Retinal pigment epithelial cell (primary cell): ENCODE measurements at regions not wholly inside any gene's neighbourhood (a gene's known extent, or its start where the extent isn't known, plus 50 kb on each side); places are given as distances from the start of the nearest gene placed in this dataset.

Experiments used
- DNase-seq: peaks from one replicate; pipeline ENCODE4 v3.0.0-alpha.2; 2010; ENCODE audit warnings: low read depth
- H3K4me3 ChIP-seq: 2 replicates; pipeline ENCODE4 v1.5.1; 2011; ENCODE audit warnings: mild to moderate bottlenecking, low read length, control low read depth, moderate library complexity
- TF ChIP-seq, protein P1 (sequence below): conservative IDR thresholded peaks from 2 replicates; pipeline ENCODE4 v1.5.1; 2011; ENCODE audit warnings: low read depth, low read length, control low read depth, inconsistent platforms

DNA sequence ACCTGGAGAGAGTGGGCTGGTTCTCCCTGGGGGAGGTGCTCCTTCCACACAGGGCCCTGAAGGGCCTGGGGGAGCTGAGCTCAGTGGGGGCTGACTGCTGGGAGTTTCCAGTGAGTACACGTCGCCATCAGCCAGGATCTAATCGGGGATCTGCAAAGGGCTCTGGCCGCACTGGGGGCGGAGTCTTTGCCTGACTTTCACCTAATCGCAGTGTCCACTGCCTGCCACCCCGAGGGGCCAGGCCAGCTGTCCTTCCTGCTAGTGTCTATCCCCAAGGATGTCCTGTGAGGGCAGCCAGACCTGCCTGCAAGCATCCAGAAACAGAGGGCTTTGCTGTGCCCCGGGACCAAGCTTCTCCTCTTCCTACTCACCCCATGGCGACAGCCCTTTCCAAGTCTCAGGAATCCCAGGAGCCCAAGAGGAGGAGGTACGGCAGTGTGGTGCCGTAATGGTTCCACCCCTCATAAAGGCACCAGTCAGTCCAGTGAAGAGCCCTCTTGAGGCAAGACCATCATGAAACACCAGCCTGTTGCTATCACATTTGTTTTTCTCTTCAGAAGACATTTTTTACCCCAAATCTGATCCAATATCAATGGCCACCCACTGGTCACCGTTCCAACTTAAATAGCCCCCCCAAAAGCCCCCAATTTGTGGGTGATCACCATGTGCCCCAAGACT is 243.1 kb upstream of the ECI2 start:
- no peak for DNase-seq
- TF ChIP-seq, protein P1, sequence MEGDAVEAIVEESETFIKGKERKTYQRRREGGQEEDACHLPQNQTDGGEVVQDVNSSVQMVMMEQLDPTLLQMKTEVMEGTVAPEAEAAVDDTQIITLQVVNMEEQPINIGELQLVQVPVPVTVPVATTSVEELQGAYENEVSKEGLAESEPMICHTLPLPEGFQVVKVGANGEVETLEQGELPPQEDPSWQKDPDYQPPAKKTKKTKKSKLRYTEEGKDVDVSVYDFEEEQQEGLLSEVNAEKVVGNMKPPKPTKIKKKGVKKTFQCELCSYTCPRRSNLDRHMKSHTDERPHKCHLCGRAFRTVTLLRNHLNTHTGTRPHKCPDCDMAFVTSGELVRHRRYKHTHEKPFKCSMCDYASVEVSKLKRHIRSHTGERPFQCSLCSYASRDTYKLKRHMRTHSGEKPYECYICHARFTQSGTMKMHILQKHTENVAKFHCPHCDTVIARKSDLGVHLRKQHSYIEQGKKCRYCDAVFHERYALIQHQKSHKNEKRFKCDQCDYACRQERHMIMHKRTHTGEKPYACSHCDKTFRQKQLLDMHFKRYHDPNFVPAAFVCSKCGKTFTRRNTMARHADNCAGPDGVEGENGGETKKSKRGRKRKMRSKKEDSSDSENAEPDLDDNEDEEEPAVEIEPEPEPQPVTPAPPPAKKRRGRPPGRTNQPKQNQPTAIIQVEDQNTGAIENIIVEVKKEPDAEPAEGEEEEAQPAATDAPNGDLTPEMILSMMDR = no peak
- no peak overlapping the region for H3K4me3 ChIP-seq

DNA sequence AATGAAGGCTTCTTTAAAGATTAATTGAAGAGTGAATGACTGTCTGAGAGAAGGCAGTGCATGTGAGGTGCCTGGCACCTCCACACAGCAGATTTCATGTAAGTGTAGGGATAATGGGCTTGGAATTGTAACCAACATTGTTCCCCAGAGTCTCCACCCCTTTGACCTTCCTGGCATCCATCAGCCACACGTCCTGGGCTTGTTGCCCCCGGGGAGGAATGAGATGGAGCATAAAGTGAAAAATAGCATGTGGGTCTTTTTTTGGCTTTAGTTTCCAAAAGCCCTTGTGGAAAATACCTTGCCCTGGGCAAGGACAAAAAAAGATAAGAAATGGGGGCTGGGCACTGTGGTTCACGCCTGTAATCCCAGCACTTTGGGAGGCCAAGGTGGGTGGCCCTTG is 242.2 kb upstream of the ECI2 start:
- TF ChIP-seq, protein P1 = no peak
- no peak for DNase-seq

DNA sequence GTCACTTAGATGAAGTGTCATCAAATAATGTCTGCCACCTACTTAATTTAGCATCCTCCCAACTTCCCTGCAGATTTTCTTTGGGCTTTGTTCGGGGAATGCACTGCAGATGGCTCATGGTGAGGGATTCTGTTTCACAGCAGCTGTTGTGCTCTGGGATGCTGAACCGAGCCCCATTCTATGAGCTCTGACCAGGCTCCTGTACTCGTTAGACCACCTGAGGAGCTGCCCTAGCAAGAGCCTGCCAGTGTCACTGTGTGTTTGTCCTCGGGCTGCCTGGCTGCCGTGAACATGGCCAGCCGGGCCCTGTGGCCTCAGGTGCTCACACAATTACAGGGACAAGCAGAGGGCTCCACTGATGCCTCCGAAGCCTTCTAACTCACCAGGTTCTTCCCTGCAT is 238.8 kb upstream of the ECI2 start:
- no peak for DNase-seq
- TF ChIP-seq, protein P1 = no peak
- H3K4me3 ChIP-seq = no peak overlapping the region

More for the DNA sequence above, 242.2 kb upstream of the ECI2 start:
- no peak overlapping the region for H3K4me3 ChIP-seq

DNA sequence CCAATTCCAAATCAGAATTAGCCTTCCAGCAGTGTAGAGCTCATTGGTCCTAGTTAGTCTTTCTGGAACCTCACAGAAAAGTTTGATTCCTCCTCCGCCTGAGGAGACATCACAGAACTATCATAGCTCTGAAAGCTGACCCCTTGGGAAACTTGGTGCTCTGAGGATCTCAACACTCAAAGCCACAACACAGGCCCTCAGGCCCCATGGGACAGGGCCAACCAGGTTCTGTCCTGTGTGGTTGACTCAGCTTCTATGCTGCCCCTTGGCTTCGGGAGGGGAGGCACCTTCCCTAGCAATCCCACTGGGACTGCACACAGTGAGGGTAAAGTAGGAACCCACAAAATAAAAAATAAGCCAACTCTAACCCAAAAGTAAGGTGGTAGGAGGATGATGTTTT is 237.5 kb upstream of the ECI2 start:
- H3K4me3 ChIP-seq = no peak overlapping the region
- TF ChIP-seq, protein P1 = no peak
- DNase-seq = no peak

DNA sequence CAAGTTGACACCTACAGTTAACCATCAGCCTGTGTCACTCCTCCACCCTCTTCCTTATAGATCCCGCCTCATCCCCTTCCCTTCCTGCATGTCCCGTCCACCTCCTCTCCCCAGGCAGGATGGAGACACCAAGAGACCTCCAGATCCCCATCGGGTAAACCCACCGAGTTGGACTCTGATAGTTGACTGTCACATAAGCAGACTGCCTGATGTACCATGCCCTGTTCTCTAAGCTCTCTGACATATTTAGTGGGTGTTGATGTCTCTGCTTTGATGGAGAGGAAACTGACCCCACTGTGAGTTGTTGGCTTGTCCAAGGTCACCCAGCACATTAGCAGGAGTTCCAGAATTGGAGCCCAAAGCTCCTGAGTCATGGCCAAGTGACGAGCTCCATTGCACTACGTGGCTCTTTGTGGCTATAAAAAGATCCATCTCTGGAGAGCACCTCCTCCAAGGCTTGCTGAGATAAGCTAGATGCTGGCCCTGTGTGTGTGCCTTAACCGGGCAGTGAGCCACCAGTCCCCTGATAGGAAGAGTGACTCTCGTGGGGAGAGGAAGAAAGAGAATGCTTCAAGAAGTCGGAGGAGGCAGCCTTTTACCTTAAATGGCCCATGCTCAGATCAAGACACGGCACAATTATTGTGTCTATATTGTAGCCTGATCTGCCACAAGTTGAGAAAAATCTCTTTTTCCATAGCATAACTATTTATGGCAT is 236.0 kb upstream of the ECI2 start:
- TF ChIP-seq, protein P1 = no peak
- no peak for DNase-seq

DNA sequence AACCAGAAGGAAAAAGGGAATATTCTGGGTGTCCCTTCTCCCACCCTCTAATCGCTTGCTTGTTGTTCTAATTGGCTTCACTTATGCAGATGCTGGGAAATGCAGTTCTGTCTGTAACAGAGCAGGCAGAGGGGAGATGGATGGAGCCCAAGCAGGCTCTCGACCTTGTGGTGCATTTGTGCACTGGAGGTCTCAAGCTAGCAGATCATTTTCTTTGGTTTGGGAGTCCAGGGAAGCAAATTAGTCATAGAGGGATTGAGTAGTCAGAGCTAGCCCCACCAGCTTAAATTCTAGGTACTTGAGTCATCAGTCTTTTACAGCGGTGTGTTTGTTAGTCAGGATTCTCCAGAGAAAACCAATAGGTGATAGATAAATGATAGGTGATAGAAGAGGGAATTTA is 234.7 kb upstream of the ECI2 start:
- DNase-seq = peak; percentile 71
- TF ChIP-seq, protein P1 = peak; percentile 11
- H3K4me3 ChIP-seq = no peak overlapping the region

More for the DNA sequence above, 236.0 kb upstream of the ECI2 start:
- H3K4me3 ChIP-seq = no peak overlapping the region

DNA sequence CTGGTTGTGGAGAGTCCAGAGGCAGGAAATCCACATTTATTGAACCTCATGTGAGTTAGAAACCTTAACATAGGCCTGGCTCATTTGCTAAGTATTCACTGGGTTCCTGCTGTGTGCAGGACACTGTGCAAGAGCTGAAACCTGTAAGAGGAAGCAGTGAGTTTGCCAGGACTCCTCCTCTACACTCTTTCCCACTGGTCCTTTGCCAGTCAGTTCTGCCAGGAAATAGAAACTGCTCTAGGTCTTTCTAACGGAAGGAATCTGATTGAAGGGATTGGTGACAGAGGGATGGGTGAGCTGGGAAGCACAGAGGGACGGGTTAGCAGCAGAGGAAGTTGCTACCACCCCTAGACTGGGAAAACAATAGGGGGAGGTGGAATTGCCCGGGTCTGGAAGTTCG is 234.2 kb upstream of the ECI2 start:
- TF ChIP-seq, protein P1 = no peak
- no peak for DNase-seq
- H3K4me3 ChIP-seq = no peak overlapping the region
